ENCODE measurements at regions not wholly inside any gene's neighbourhood (a gene's known extent, or its start where the extent isn't known, plus 50 kb on each side); places are given as distances from the start of the nearest gene placed in this dataset.

- TF ChIP-seq POLR2A (IDR thresholded peaks at IDR 0.05) (no peak), EP300 (IDR thresholded peaks at IDR 0.05; ENCODE audit: low read depth) (no peak)
- H3K27ac ChIP-seq: no peak overlapping the region
- WGBS, 2 donors (ENCODE audit: low coverage in 1 of 2): 80 to 83% methylated on average over 3 to 4 of the region's 4 CpGs
- H3K4me3 ChIP-seq: no peak overlapping the region
- H3K4me1 ChIP-seq: no peaks in the 10 kb centered on the region
- H3K27me3 ChIP-seq: no peaks in the 10 kb centered on the region
- no peaks in the 10 kb centered on the region for H3K9me3 ChIP-seq
- DNase-seq: no peak
- in situ Hi-C loops (cut with MboI; ENCODE audit: low pct_ligation_motif_present in 1 of 4, low pct_unique_long_range_greater_than_20kb in 1 of 4, low sequenced_read_pairs in 3 of 4): no loop called here
- intact Hi-C loops (cut with DNase I; ENCODE audit: low total_unique reads): no loop called here
- no peaks in the 10 kb centered on the region for H3K36me3 ChIP-seq
Measured at GRCh38 chr2:101608408-101609310, 88.8 kb upstream of the MAP4K4 start.

GRCh38 chr2:101597347-101597944 lies 100.1 kb upstream of the MAP4K4 start:
- Histone ChIP-seq H3K27ac (no peak overlapping the region), H3K36me3 (no peaks in the 10 kb centered on the region), H3K9me3 (no peaks in the 10 kb centered on the region), H3K4me3 (no peak overlapping the region), H3K27me3 (no peaks in the 10 kb centered on the region), H3K4me1 (no peaks in the 10 kb centered on the region)
- in situ Hi-C loops (cut with MboI; ENCODE audit: low pct_ligation_motif_present in 1 of 4, low pct_unique_long_range_greater_than_20kb in 1 of 4, low sequenced_read_pairs in 3 of 4) (no loop called here), intact Hi-C loops (cut with DNase I; ENCODE audit: low total_unique reads) (no loop called here)
- TF ChIP-seq POLR2A (IDR thresholded peaks at IDR 0.05): no peak
- no peak for TF ChIP-seq EP300 (IDR thresholded peaks at IDR 0.05; ENCODE audit: low read depth)
- TF ChIP-seq CTCF (IDR thresholded peaks at IDR 0.05): no peak
- no peak for TF ChIP-seq POLR2AphosphoS5 (IDR thresholded peaks at IDR 0.05)
- 82 to 90% methylated on average over 4 of the region's 4 CpGs for WGBS, 2 donors (ENCODE audit: low coverage in 1 of 2)
- DNase-seq: no peak

GRCh38 chr2:101596333-101596732 lies 101.2 kb upstream of the MAP4K4 start:
- Histone ChIP-seq H3K9me3 (no peaks in the 10 kb centered on the region), H3K4me1 (no peaks in the 10 kb centered on the region), H3K27ac (no peak overlapping the region), H3K27me3 (no peaks in the 10 kb centered on the region), H3K4me3 (no peak overlapping the region), H3K36me3 (no peaks in the 10 kb centered on the region)
- no peak for TF ChIP-seq POLR2A (IDR thresholded peaks at IDR 0.05)
- no peak for TF ChIP-seq EP300 (IDR thresholded peaks at IDR 0.05; ENCODE audit: low read depth)
- no peak for TF ChIP-seq POLR2AphosphoS5 (IDR thresholded peaks at IDR 0.05)
- no peak for TF ChIP-seq CTCF (IDR thresholded peaks at IDR 0.05)
- intact Hi-C loops (cut with DNase I; ENCODE audit: low total_unique reads): no loop called here
- DNase-seq: no peak
- in situ Hi-C loops (cut with MboI; ENCODE audit: low pct_ligation_motif_present in 1 of 4, low pct_unique_long_range_greater_than_20kb in 1 of 4, low sequenced_read_pairs in 3 of 4): no loop called here
- 68 to 72% methylated on average over 4 of the region's 4 CpGs for WGBS, 2 donors (ENCODE audit: low coverage in 1 of 2)

GRCh38 chr2:101587251-101587650 lies 110.3 kb upstream of the MAP4K4 start:
- Histone ChIP-seq H3K4me3 (no peak overlapping the region), H3K4me1 (no peaks in the 10 kb centered on the region), H3K27me3 (no peaks in the 10 kb centered on the region), H3K36me3 (no peaks in the 10 kb centered on the region), H3K9me3 (peaks cover 0 to 8% of the 10 kb centered on the region in 2 donors), H3K27ac (no peak overlapping the region)
- 79% methylated on average over 3 of the region's 3 CpGs for WGBS, 2 donors (ENCODE audit: low coverage in 1 of 2)
- intact Hi-C loops (cut with DNase I; ENCODE audit: low total_unique reads) (no loop called here), in situ Hi-C loops (cut with MboI; ENCODE audit: low pct_ligation_motif_present in 1 of 4, low pct_unique_long_range_greater_than_20kb in 1 of 4, low sequenced_read_pairs in 3 of 4) (no loop called here)
- no peak for TF ChIP-seq EP300 (IDR thresholded peaks at IDR 0.05; ENCODE audit: low read depth)
- no peak for TF ChIP-seq POLR2AphosphoS5 (IDR thresholded peaks at IDR 0.05)
- TF ChIP-seq POLR2A (IDR thresholded peaks at IDR 0.05): no peak
- no peak for TF ChIP-seq CTCF (IDR thresholded peaks at IDR 0.05)
- DNase-seq: no peak

All from transverse colon (tissue), 4 donors.